ENCODE measurements at regions not wholly inside any gene's neighbourhood (a gene's known extent, or its start where the extent isn't known, plus 50 kb on each side); places are given as distances from the start of the nearest gene placed in this dataset.

- TF ChIP-seq FOXK2 (IDR thresholded peaks at IDR 0.05) (no peak), FOXM1 (IDR thresholded peaks at IDR 0.05; ENCODE audit: borderline replicate concordance) (no peak), SP1 (IDR thresholded peaks at IDR 0.05) (no peak), SUZ12 (IDR thresholded peaks at IDR 0.05) (no peak), NFRKB (IDR thresholded peaks at IDR 0.05) (no peak), TARDBP (IDR thresholded peaks at IDR 0.05) (no peak), ARNT (IDR thresholded peaks at IDR 0.05) (no peak), FOXA1 (IDR thresholded peaks at IDR 0.05) (no peak), ELF4 (IDR thresholded peaks at IDR 0.05) (no peak)
Measured at GRCh38 chr2:16316456-16317210, 349.0 kb downstream of the CYRIA start.
